GM21390 (cell line): ENCODE measurements at regions not wholly inside any gene's neighbourhood (a gene's known extent, or its start where the extent isn't known, plus 50 kb on each side); places are given as distances from the start of the nearest gene placed in this dataset.

Experiments used
- ATAC-seq: cut with Tn5 transposase; IDR thresholded peaks from one replicate; pipeline ENCODE4 v1.9.1; 2021; ENCODE audit not compliant: unreplicated experiment

DNA sequence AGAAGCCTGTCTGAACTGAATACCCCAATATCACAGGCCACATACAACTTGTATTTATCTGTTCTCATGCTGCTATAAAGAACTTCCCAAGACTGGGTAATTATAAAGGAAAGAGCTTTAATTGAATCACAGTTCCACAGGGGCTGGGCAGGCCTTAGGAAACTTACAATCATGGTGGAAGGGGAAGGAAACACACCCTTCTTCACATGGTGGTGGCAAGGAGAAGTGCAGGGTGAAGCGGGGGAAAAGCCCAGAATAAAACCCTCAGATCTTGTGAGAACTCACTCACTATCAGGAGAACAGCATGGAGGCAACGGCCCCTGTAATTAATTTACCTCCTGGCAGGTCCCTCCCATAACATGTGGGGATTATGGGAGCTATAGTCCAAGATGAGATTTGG is 50.3 kb upstream of the FNDC1 start:
- ATAC-seq, result no peak

DNA sequence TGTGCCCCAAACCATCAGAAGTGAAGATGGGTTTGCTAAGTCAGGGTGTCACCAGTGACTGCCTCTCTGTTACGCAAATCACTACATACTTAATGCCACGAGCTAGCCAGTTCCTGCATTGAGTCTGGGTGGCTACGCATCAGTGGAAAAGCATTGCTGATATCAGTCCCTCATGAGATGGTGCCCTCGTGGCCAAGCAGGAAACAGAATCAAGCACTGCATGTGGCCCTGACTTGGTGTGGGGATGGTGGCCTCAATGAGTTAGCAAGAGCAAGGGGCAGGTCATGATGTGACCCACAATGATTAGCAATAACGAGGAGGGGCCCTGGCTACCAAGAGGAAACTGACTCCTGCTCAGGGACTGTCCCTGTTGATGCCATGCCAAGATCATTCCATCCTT is 51.6 kb upstream of the FNDC1 start:
- no peak for ATAC-seq

DNA sequence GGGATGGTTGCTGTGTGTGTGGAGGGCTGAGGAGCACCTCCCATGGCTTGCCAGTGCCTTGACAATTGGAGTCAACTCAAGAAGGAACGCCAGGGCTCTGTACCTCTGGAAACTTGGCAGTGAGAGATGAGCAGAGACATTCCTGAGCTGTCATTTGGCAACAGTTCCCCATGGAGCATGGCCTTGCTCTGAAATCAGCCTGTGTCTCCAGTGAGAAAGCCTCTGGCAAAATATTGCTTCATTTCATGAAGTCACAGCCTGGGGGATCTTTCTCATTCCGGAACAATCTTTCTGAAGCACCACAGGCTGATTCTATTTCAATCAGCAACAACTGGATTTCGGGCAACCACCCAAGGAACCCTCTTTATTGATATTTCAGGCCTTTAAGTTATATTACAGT is 52.2 kb upstream of the FNDC1 start:
- ATAC-seq, result peak; percentile 14

DNA sequence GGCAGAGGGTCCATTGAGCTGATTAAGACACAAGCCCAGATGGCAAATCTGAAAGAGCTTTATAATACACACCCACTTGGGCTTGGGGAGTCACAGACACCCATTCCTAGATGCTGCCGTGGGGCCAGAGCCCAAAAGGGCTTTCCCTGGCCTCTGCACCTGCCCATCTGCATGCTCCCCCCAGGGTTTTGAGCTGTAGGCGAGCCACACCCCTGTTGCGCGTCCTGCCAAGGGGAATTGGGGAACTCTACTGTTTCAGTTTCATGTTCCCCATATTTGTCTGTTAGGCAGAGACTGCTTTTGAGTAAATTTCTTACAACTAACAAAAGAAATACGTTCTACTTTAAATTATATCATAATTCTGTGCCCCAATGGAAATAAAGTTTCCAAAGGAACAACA is 52.9 kb upstream of the FNDC1 start:
- peak; percentile 60 for ATAC-seq

DNA sequence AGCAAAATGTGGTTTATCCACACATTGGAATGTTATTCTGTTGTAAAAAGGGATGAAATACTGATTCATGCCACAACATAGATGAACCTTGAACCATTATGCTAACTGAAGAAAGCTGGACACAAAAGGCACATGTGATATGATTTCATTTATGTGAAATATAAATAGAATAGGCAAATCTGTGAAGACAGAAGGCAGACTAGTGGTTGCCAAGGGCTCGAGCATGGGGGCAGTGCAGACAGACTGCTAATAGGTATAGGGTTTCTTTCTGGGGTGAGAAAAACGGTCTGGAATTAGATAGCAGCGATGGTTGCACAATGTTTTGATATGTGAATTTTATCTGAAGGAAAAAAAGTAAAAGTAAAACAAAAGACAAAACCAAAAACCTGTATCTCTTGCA is 54.6 kb upstream of the FNDC1 start:
- no peak for ATAC-seq

DNA sequence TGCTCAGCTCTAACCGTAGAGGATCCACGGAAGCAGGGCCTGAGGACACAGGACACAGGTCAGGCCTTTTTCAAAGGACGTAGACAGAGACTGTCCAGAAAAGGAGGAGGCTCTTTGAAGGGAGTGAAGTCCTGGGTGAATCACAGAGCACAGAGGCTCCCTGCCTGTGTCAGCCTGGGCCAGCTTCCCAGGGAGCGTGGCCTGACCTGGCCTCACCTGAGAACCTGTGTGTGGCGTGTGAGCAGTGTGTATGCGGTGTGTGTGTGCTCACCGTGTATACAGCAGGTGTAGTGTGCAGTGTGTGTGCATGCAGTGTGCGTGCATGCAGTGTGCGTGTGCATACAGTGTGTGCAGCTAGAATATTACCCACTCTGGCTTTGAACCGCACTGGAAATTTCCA is 56.0 kb upstream of the FNDC1 start:
- no peak for ATAC-seq

DNA sequence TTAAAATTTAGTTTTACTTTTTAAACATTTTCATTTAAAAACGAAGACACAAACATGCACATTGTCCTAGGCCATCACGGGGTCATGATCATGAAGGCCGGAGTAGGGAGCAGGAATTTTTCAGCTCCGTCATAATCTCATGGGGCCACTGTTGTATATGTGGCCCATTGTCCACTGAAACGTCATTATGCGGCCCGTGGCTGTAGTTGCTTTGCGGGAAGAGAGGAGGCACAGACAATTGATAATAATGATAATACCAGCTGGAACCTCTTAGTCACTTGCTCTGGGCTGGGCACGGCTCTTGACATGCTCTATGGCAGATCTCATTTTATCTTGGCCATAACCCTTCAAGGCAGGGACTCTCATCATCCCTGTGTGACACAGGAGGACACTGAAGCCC is 56.5 kb upstream of the FNDC1 start:
- no peak for ATAC-seq

DNA sequence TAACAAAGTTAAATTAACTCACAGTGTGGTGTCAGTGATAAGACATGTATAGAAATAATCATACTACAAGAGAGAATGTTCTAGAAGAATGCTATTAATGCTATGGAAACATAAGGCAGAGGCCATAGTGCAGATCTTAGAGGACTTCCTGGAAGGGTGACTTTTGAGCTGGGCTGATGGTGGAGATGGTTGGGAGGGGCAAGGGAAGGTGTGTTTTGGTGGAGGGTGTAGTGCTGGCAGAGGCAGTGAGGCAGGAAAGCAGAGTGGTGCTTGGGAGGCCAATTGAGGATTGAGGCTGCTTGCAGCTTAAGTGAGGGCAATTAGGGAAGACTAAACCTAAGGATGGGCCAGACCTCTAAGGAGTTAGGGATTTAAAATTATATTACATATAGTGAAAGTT is 58.5 kb upstream of the FNDC1 start:
- no peak for ATAC-seq

DNA sequence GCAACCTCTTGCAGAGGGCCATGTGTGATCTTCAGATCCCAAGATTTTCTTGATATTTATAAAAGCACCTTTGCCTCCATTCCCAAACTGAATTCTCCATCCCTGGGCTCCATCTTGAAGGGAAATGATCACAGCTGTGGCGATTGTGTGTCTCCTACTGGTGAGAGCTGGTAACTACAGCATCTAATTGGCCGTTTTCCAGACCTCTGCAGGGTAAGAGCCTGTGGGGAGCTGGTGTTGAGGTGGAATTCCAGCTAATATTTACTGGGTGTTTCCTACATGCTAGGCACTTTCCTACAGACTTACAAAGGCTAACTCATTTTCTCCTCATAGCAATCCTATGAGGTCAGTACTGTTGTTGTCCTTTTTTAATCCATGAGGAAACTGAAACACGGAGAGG is 59.2 kb upstream of the FNDC1 start:
- ATAC-seq, result no peak

DNA sequence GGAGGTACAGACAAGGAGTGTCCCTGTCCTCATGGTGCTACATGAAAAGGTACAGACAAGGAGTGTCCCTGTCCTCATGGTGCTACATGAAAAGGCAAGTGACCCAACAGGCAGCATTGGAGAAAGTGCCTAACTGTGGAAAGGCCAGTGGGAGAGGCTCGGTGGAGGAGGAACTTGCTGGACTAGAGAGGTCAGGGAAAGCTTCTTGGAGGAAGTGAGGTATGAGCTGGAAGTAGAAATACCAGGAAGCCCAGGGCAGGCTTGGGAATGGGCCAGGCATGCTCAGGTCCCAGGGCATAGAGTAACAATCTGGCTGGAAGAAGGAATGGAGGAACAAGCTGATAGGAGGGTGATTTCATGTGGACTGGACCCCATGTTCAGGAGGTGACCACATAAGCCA is 59.8 kb upstream of the FNDC1 start:
- no peak for ATAC-seq

DNA sequence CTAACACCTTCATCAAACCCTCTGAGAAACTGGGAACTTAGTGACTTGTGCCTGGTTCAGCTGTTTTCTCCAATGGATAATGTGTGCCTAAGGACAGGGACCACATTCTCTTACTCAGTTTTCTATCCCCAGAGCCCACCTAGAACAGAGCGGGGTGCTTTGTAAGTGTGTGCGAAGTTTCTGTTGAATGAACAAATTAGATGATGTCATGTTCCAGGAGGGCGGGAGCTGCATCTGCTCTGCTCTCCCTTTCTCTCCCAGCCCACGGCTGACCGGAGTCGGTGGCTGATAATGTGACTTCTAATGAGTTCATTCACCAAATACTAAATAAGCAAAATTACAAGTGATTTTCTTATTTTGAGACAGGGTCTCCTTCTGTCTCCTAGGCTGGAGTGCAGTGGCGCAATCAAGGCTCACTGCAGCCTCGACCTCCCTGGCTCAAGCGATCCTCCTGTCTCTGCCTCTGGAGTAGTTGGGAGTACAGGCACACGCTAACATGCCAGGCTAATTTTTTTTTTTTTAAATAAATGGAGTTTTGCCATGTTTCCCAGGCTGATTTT is 60.7 kb upstream of the FNDC1 start:
- no peak for ATAC-seq

DNA sequence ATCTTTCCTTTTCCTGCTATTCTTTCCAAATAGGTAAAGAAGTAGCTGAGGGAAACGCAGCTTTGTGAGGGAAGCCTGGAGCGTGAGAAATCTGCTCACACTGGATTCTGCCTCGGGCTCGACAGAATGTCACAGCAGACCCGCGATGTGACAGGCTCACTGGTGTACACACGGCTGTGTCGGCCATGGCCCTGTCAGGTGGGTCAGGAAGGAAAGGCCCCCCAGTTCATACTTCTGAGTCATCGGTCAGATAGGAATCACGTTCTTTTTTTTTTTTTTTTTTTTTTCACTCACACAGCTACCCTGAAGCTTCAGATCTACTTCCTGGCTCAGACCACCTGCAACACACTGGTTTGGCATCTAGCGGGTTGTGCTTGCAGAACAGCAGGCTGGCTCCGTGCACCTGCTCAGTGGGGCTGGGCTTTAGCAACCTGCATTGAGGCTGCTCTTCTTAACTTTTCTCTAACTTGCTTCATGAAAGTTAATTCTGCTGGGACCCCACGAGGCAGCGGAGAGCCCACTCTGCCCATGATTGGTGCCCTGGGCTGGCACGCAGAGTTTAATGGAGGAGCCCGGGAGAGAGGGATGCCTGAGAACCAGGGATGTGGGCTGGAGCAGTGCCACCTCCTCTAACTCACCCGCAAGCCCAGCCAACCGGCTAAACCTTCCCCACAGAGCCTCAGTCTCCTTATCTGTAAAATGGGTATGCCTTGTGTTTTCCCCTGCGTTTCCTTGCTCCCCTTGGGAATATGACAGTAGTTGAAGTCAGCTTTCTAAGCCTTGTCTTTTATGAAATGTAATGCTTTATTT is 61.5 kb upstream of the FNDC1 start:
- ATAC-seq, result no peak

DNA sequence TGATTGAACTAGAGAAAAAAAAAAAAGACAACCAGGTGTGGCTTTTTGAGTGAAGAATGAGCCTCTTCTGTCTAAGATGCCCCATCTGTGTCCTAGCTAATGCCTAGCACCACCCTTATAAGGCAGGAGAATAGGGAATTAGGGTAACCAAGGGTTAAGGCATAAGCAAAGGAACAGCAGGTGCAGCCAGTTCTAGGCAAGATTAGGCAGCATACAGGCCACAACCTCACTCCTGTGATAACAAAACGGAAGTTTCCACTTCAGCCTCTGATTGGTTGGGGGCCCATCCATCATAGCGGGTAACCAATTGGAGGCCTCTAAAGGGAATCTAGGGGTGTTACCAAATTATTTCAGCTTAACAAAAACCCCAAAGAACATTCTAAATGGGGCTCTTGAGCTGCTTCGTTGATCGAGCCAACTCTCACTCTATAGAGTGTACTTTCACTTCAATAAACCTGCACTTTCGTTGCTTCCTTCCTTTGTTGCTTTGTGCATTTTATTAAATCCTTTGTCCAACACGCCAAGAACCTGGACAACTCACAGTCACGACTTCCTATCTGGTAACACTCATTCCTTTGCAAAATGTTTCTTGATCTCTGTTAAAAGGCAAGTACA is 61.9 kb upstream of the TAGAP start:
- peak; percentile 88 for ATAC-seq

DNA sequence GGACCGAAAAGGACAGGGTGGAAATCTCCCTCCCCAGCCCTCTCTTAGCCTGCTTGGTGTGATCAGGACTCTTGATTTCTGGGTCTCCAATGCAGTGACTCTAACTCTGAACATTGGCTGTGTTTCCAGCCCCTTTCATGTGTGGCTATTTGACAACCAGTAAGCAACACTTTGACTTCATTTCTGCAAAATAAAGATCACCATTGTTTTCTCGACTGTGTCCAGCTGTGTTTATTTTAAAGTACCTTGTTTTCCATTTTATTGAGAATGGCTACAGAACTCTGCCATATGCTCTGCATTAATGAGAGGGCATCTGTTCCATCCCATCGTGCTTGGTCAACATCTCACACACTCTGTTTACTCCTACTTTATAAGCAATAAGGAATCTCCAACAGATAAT is 60.9 kb upstream of the TAGAP start:
- ATAC-seq, result no peak

DNA sequence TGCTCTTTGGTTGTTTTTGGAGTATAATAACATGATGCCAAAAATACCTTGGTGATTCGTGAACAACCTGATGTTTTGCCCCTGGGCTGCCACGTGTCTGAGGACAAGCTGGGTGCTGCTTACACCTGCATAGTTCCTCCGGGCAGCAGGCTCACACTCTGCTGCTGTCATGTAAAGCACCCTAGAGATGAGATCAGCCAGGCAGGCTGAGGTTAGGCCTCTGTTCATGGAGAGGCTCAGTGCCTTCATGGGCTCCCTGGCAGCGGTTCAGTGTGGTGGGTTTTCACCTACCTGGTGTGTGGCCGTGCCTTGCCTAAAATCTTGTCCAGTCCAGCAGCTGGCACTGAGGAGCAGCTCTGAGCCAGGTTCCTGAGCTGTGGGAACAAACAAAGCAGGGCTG is 60.1 kb upstream of the TAGAP start:
- no peak for ATAC-seq

DNA sequence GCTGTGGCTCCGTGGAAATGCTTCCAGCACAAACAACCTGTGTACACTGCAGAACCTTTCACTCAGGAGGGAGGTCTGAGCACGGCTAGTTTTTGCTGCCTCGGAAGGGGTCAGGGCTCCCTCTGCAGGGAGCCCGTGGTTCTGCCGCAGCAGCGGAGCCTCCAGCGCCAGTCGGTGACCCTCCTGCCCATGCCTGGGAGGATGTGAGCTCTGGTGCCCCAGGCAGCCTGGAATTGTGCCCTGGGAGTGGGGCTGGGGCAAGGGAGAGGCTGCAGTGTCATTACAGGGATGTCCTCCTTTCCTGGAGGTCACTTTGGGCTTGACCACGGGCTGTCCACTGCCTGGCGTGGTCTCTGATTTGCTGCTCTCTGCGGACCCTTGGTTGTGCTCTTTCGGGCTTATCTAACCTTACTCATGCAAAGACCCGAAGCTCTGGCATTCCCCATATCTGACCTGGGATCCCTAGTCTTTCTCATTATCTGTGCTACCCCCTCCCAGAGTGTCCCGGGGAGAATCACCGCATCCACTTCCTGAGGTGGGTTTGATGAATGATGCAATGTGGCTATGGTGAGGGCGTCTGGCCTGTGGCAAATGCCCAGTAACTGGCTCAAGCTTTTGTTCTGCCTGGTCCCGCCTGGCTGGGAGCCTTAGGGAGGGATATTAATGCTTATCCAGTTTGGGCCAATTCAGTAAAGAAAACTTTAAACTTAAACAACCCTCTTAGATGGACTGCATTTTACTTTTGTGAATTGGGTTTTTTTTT is 59.6 kb upstream of the TAGAP start:
- ATAC-seq, result peak; percentile 45

DNA sequence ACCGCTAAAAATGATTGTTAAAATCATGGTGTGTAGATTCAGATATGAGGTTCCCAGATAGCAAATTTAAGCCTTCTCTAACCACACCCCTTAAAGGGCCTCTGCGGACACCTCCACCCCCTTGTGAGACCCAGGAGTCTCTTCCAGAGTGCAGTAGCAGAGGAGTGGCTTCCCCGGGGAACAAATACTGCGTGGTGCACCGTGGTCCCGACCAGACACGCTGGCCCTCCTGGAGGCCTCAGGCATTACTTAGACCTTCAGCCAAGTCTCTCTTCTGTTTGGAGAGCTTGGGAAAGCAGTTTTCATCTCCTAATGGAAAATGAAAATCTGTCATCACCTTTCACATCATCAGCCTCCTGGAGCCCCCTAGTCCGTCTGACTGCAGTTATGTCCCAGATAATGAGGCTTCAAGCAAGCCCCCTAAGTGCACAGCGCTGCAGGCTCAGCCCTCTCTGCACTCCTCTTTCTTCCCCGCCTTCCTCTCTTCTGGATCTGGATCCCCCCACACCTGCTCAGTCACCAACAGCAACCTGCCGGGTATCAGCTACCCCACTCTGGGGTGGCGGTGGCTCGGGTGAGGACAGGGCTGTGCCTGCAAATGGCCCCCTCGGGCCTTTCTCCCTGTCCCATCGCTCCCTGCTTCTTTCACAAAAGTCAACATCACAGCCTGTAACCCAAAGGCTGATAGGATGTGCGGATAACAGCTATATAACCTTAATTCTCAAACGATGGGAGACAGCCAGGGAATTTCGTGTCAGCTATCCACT is 58.8 kb upstream of the TAGAP start:
- no peak for ATAC-seq

DNA sequence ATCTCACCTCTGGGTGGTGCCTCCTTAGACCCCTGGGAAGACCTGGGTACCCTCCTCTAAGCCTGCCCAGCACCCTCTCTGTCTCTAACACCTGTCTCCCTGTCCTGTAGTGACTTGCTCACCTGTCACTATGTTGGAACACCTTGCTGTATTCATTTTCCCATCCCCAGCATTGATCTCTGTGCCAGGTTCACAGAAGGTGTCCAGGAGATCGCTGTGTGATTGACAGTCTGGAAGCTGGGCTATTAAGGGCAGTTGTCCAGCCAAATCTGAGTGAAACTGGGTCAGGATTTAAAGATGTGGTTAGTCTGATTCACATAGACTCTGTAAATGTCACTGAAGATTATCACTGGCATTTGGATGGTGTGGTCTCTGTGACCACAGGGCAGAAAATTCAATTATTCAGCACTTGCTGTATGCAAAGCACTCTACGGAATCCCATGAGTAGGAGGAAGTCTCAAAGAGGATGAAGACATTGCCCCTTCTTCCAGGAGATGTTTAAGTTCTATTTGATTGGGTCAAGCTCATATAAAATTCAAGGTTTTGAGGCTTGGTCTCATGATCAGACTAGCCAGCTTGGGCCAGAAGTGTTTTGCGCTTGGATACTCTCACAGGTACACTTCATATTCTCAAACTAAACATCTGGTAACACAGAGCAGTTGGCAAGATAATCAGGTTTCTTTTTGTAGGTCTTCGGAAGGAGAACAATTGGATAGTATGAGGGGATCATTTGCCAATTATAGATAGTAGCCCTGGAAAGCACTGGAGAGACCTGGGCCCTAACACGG is 57.8 kb upstream of the TAGAP start:
- ATAC-seq, result no peak

DNA sequence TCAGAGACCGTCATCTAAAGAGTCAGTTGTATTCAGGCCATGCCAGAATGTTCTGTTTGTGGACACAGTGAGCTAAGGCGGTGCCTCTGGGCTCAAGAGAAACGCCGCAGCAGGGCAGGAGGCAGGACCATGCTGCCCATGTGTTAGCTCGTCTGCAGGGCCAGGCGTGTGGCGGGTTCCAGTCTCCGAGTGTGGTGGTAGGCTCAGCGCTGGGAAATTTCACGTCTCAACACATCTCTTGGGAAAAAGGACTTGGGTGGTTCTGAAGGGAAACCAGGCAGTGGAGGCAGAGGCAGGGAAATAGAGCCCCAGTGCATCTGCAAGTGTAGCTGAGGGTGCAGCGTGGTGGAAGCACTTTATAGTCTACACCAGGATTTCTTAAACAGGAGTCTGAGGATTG is 56.9 kb upstream of the TAGAP start:
- no peak for ATAC-seq
